GM23338 (cell line): ENCODE measurements at regions not wholly inside any gene's neighbourhood (a gene's known extent, or its start where the extent isn't known, plus 50 kb on each side); places are given as distances from the start of the nearest gene placed in this dataset.

Source experiments
- ATAC-seq: fragments of 200-7000 bp; cut with Tn5 transposase; 3 replicates; pipeline ENCODE4 v1.9.1; 2020
- DNase-seq: peaks from one replicate; pipeline ENCODE4 v3.0.0-alpha.2; 2015; ENCODE audit warnings: low spot score
- H2AFZ ChIP-seq: fragments of 200-600 bp; sonication (generic); 2 replicates; pipeline ENCODE4 v1.8.0; 2016; ENCODE audit warnings: antibody characterized with exemption, mild to moderate bottlenecking, moderate library complexity
- H3F3A ChIP-seq: fragments of 200-600 bp; sonication (generic); replicated peaks from 2 replicates; pipeline ENCODE4 v1.8.0; 2017; ENCODE audit warnings: antibody characterized with exemption, mixed run types, low read depth
- H3K27ac ChIP-seq: fragments of 200-600 bp; sonication (generic); 2 replicates; pipeline ENCODE4 v1.6.1; 2016; ENCODE audit warnings: low read depth
- H3K27me3 ChIP-seq: fragments of 200-600 bp; sonication (generic); 2 replicates; pipeline ENCODE4 v1.8.0; 2016; ENCODE audit warnings: mild to moderate bottlenecking, mixed run types, moderate library complexity; ENCODE audit not compliant: insufficient read depth
- H3K36me3 ChIP-seq: fragments of 200-600 bp; sonication (generic); 2 replicates; pipeline ENCODE4 v1.8.0; 2016; ENCODE audit warnings: mild to moderate bottlenecking; ENCODE audit not compliant: insufficient read depth
- H3K4me1 ChIP-seq: fragments of 200-600 bp; sonication (generic); 2 replicates; pipeline ENCODE4 v1.8.0; 2016; ENCODE audit warnings: mild to moderate bottlenecking, moderate library complexity; ENCODE audit not compliant: insufficient read depth
- H3K4me2 ChIP-seq: fragments of 200-600 bp; sonication (generic); 2 replicates; pipeline ENCODE4 v1.7.1; 2017; ENCODE audit warnings: mixed run types
- H3K4me3 ChIP-seq: fragments of 200-600 bp; sonication (generic); 2 replicates; pipeline ENCODE4 v1.6.1; 2016; ENCODE audit warnings: mixed run types
- H3K79me2 ChIP-seq: fragments of 200-600 bp; sonication (generic); replicated peaks from 2 replicates; pipeline ENCODE4 v1.8.0; 2017; ENCODE audit warnings: mild to moderate bottlenecking; ENCODE audit not compliant: insufficient read depth
- H3K9me2 ChIP-seq: fragments of 200-600 bp; sonication (generic); 2 replicates; pipeline ENCODE4 v1.8.0; 2017; ENCODE audit not compliant: insufficient read depth
- H4K20me1 ChIP-seq: fragments of 200-600 bp; sonication (generic); replicated peaks from 2 replicates; pipeline ENCODE4 v1.8.0; 2017; ENCODE audit warnings: mild to moderate bottlenecking; ENCODE audit not compliant: insufficient read depth
- H3K27ac Mint-ChIP-seq: 2 replicates; pipeline ENCODE4 v1.8.0; 2020; ENCODE audit warnings: inconsistent platforms, mild to moderate bottlenecking, moderate library complexity, mixed read lengths
- H3K27me3 Mint-ChIP-seq: 3 replicates; pipeline ENCODE4 v1.8.0; 2022; ENCODE audit warnings: low read depth, mild to moderate bottlenecking, moderate library complexity, mixed read lengths, inconsistent platforms; ENCODE audit not compliant: insufficient read depth, poor library complexity
- H3K36me3 Mint-ChIP-seq: 3 replicates; pipeline ENCODE4 v1.8.0; 2021; ENCODE audit warnings: low read depth, mild to moderate bottlenecking, inconsistent platforms, moderate library complexity, mixed read lengths
- H3K4me1 Mint-ChIP-seq: 3 replicates; pipeline ENCODE4 v1.8.0; 2020; ENCODE audit warnings: mild to moderate bottlenecking, inconsistent platforms, mixed read lengths
- H3K4me3 Mint-ChIP-seq: 3 replicates; pipeline ENCODE4 v1.8.0; 2021; ENCODE audit warnings: moderate library complexity, mild to moderate bottlenecking, inconsistent platforms, mixed read lengths
- H3K9me3 Mint-ChIP-seq: 3 replicates; pipeline ENCODE4 v1.8.0; 2020; ENCODE audit warnings: moderate library complexity, mild to moderate bottlenecking, inconsistent platforms, mixed read lengths
- CREB1 ChIP-seq: fragments of 250-450 bp; sonication (Bioruptor Pico); IDR thresholded peaks from 2 replicates; pipeline ENCODE4 v1.5.0; 2020; ENCODE audit warnings: low read depth, mild to moderate bottlenecking, moderate library complexity
- EZH2phosphoT487 ChIP-seq: fragments of 200-600 bp; sonication (generic); IDR thresholded peaks from one replicate; pipeline ENCODE4 v1.8.1; 2018; ENCODE audit warnings: antibody characterized with exemption; ENCODE audit not compliant: unreplicated experiment
- JUNB ChIP-seq: IDR thresholded peaks from one replicate; pipeline ENCODE4 v1.6.1; 2016; ENCODE audit warnings: antibody characterized with exemption; ENCODE audit not compliant: unreplicated experiment
- NANOG ChIP-seq: IDR thresholded peaks from 2 replicates; pipeline ENCODE4 v1.6.1; 2016; ENCODE audit warnings: antibody characterized with exemption, borderline replicate concordance
- POLR2AphosphoS5 ChIP-seq: IDR thresholded peaks from 2 replicates; pipeline ENCODE4 v1.6.1; 2016; ENCODE audit warnings: antibody characterized with exemption, low read depth
- ZNF114 ChIP-seq: fragments of 250-450 bp; sonication (Bioruptor Pico); IDR thresholded peaks from 2 replicates; pipeline ENCODE4 v1.5.0; 2020; ENCODE audit warnings: mild to moderate bottlenecking, moderate library complexity
- ZNF331 ChIP-seq: fragments of 250-450 bp; sonication (Bioruptor Pico); IDR thresholded peaks from 2 replicates; pipeline ENCODE4 v1.5.0; 2020; ENCODE audit warnings: low read depth, mild to moderate bottlenecking, moderate library complexity
- TF ChIP-seq, protein P1 (sequence below), 2 experiments: fragments of 200-600 bp in 1 of 2; sonication (generic) in 1 of 2; conservative IDR thresholded peaks; 2 replicates each; pipeline versions ENCODE4 v1.5.1 to v1.6.1; 2016 to 2017; ENCODE audit warnings: antibody characterized with exemption in 2 of 2, low read depth in 2 of 2, mild to moderate bottlenecking in 2 of 2, moderate library complexity in 1 of 2
- TF ChIP-seq, protein P2 (sequence below): IDR thresholded peaks from one replicate; pipeline ENCODE4 v1.6.1; 2018; ENCODE audit warnings: antibody characterized with exemption; ENCODE audit not compliant: unreplicated experiment
- TF ChIP-seq, protein P3 (sequence below): IDR thresholded peaks from 2 replicates; pipeline ENCODE4 v1.6.1; 2016; ENCODE audit warnings: antibody characterized with exemption
- TF ChIP-seq, protein P4 (sequence below): fragments of 250-450 bp; sonication (Bioruptor Pico); IDR thresholded peaks from 2 replicates; pipeline ENCODE4 v1.5.0; 2020; ENCODE audit warnings: mild to moderate bottlenecking, moderate library complexity

DNA sequence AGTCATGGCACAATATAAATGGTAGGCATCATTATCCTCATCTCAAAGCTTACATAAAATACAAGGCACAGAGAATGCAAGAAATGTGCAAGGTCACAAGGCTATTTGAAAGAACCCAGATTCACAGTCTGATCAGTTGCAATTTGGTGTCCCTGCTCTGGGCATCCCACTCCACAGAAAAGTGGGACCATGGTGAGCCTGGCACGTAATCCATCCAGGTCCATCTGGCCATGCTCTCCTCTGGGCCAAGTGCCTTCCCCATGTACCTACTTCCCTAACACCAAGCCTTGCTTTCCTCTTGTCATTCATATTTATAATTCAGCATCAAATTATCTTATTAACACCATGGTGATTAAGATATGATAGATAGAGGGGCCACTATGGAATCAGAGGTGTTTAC lies 390.0 kb downstream of the CDH11 start:
- H3F3A ChIP-seq, result no peaks in the 10 kb centered on the region
- no peaks in the 10 kb centered on the region for H3K36me3 ChIP-seq
- Mint-ChIP-seq H3K4me1 (no peaks in the 10 kb centered on the region), H3K4me3 (no peak overlapping the region), H3K27ac (no peak overlapping the region), H3K36me3 (no peaks in the 10 kb centered on the region), H3K27me3 (no peaks in the 10 kb centered on the region), H3K9me3 (no peaks in the 10 kb centered on the region)
- H3K4me1 ChIP-seq, result no peaks in the 10 kb centered on the region
- TF ChIP-seq EZH2phosphoT487 (no peak), NANOG (no peak), ZNF331 (CRISPR knock-in tag) (no peak), JUNB (no peak), ZNF114 (CRISPR knock-in tag) (no peak), CREB1 (CRISPR knock-in tag) (no peak), POLR2AphosphoS5 (no peak)
- TF ChIP-seq, protein P1, sequence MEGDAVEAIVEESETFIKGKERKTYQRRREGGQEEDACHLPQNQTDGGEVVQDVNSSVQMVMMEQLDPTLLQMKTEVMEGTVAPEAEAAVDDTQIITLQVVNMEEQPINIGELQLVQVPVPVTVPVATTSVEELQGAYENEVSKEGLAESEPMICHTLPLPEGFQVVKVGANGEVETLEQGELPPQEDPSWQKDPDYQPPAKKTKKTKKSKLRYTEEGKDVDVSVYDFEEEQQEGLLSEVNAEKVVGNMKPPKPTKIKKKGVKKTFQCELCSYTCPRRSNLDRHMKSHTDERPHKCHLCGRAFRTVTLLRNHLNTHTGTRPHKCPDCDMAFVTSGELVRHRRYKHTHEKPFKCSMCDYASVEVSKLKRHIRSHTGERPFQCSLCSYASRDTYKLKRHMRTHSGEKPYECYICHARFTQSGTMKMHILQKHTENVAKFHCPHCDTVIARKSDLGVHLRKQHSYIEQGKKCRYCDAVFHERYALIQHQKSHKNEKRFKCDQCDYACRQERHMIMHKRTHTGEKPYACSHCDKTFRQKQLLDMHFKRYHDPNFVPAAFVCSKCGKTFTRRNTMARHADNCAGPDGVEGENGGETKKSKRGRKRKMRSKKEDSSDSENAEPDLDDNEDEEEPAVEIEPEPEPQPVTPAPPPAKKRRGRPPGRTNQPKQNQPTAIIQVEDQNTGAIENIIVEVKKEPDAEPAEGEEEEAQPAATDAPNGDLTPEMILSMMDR (conservative IDR thresholded peaks at IDR 0.05; ENCODE audit: low read depth in 2 of 2), result no peak
- TF ChIP-seq, protein P2, sequence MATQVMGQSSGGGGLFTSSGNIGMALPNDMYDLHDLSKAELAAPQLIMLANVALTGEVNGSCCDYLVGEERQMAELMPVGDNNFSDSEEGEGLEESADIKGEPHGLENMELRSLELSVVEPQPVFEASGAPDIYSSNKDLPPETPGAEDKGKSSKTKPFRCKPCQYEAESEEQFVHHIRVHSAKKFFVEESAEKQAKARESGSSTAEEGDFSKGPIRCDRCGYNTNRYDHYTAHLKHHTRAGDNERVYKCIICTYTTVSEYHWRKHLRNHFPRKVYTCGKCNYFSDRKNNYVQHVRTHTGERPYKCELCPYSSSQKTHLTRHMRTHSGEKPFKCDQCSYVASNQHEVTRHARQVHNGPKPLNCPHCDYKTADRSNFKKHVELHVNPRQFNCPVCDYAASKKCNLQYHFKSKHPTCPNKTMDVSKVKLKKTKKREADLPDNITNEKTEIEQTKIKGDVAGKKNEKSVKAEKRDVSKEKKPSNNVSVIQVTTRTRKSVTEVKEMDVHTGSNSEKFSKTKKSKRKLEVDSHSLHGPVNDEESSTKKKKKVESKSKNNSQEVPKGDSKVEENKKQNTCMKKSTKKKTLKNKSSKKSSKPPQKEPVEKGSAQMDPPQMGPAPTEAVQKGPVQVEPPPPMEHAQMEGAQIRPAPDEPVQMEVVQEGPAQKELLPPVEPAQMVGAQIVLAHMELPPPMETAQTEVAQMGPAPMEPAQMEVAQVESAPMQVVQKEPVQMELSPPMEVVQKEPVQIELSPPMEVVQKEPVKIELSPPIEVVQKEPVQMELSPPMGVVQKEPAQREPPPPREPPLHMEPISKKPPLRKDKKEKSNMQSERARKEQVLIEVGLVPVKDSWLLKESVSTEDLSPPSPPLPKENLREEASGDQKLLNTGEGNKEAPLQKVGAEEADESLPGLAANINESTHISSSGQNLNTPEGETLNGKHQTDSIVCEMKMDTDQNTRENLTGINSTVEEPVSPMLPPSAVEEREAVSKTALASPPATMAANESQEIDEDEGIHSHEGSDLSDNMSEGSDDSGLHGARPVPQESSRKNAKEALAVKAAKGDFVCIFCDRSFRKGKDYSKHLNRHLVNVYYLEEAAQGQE, result no peak
- TF ChIP-seq, protein P3, sequence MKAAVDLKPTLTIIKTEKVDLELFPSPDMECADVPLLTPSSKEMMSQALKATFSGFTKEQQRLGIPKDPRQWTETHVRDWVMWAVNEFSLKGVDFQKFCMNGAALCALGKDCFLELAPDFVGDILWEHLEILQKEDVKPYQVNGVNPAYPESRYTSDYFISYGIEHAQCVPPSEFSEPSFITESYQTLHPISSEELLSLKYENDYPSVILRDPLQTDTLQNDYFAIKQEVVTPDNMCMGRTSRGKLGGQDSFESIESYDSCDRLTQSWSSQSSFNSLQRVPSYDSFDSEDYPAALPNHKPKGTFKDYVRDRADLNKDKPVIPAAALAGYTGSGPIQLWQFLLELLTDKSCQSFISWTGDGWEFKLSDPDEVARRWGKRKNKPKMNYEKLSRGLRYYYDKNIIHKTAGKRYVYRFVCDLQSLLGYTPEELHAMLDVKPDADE, result no peak
- H4K20me1 ChIP-seq, result no peaks in the 10 kb centered on the region
- no peaks in the 10 kb centered on the region for H3K79me2 ChIP-seq
- H3K27ac ChIP-seq, result no peak overlapping the region
- DNase-seq (no peak), ATAC-seq (no peak)
- no peaks in the 10 kb centered on the region for H3K27me3 ChIP-seq
- H3K4me3 ChIP-seq, result no peak overlapping the region
- no peak overlapping the region for H3K4me2 ChIP-seq
- H3K9me2 ChIP-seq, result peaks cover 10% of the 10 kb centered on the region
- no peak overlapping the region for H2AFZ ChIP-seq

DNA sequence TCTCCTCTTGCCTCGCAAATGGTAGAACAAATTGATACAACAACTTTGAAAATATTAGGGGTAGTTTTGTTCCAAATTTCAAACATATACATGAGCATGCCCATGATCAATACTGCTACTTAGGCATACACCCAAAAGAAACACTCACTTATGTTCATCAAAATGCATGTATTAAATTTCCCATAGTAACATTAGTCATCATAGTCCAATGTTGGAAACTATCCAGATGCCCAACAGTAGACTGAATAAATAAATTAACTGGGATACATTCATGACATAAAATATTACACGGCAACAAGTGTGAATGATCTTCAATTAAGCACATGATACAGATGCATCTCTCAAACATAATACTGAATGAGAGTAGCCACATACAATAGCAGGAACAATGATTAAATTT lies 391.6 kb downstream of the CDH11 start:
- Histone ChIP-seq H3K79me2 (no peaks in the 10 kb centered on the region), H3F3A (no peaks in the 10 kb centered on the region)
- no peaks in the 10 kb centered on the region for H3K36me3 Mint-ChIP-seq
- TF ChIP-seq NANOG, result no peak
- TF ChIP-seq, protein P4, sequence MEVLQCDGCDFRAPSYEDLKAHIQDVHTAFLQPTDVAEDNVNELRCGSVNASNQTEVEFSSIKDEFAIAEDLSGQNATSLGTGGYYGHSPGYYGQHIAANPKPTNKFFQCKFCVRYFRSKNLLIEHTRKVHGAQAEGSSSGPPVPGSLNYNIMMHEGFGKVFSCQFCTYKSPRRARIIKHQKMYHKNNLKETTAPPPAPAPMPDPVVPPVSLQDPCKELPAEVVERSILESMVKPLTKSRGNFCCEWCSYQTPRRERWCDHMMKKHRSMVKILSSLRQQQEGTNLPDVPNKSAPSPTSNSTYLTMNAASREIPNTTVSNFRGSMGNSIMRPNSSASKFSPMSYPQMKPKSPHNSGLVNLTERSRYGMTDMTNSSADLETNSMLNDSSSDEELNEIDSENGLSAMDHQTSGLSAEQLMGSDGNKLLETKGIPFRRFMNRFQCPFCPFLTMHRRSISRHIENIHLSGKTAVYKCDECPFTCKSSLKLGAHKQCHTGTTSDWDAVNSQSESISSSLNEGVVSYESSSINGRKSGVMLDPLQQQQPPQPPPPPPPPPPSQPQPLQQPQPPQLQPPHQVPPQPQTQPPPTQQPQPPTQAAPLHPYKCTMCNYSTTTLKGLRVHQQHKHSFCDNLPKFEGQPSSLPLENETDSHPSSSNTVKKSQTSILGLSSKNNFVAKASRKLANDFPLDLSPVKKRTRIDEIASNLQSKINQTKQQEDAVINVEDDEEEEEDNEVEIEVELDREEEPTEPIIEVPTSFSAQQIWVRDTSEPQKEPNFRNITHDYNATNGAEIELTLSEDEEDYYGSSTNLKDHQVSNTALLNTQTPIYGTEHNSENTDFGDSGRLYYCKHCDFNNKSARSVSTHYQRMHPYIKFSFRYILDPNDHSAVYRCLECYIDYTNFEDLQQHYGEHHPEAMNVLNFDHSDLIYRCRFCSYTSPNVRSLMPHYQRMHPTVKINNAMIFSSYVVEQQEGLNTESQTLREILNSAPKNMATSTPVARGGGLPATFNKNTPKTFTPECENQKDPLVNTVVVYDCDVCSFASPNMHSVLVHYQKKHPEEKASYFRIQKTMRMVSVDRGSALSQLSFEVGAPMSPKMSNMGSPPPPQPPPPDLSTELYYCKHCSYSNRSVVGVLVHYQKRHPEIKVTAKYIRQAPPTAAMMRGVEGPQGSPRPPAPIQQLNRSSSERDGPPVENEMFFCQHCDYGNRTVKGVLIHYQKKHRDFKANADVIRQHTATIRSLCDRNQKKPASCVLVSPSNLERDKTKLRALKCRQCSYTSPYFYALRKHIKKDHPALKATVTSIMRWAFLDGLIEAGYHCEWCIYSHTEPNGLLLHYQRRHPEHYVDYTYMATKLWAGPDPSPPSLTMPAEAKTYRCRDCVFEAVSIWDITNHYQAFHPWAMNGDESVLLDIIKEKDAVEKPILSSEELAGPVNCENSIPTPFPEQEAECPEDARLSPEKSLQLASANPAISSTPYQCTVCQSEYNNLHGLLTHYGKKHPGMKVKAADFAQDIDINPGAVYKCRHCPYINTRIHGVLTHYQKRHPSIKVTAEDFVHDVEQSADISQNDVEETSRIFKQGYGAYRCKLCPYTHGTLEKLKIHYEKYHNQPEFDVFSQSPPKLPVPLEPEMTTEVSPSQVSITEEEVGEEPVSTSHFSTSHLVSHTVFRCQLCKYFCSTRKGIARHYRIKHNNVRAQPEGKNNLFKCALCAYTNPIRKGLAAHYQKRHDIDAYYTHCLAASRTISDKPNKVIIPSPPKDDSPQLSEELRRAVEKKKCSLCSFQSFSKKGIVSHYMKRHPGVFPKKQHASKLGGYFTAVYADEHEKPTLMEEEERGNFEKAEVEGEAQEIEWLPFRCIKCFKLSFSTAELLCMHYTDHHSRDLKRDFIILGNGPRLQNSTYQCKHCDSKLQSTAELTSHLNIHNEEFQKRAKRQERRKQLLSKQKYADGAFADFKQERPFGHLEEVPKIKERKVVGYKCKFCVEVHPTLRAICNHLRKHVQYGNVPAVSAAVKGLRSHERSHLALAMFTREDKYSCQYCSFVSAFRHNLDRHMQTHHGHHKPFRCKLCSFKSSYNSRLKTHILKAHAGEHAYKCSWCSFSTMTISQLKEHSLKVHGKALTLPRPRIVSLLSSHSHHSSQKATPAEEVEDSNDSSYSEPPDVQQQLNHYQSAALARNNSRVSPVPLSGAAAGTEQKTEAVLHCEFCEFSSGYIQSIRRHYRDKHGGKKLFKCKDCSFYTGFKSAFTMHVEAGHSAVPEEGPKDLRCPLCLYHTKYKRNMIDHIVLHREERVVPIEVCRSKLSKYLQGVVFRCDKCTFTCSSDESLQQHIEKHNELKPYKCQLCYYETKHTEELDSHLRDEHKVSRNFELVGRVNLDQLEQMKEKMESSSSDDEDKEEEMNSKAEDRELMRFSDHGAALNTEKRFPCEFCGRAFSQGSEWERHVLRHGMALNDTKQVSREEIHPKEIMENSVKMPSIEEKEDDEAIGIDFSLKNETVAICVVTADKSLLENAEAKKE (CRISPR knock-in tag), result no peak
- no peak for TF ChIP-seq POLR2AphosphoS5

More for the DNA sequence above, 391.6 kb downstream of the CDH11 start:
- no peaks in the 10 kb centered on the region for H3K4me1 Mint-ChIP-seq
- Histone ChIP-seq H3K4me3 (no peak overlapping the region), H2AFZ (no peak overlapping the region), H3K4me2 (no peak overlapping the region), H3K27me3 (no peaks in the 10 kb centered on the region), H3K36me3 (no peaks in the 10 kb centered on the region), H3K27ac (no peak overlapping the region), H3K4me1 (no peaks in the 10 kb centered on the region), H4K20me1 (no peaks in the 10 kb centered on the region), H3K9me2 (peaks cover 10% of the 10 kb centered on the region)
- no peak overlapping the region for H3K4me3 Mint-ChIP-seq
- H3K27me3 Mint-ChIP-seq, result no peaks in the 10 kb centered on the region
- no peaks in the 10 kb centered on the region for H3K9me3 Mint-ChIP-seq
- ATAC-seq (no peak), DNase-seq (no peak)
- no peak overlapping the region for H3K27ac Mint-ChIP-seq
